Neural cell (in vitro differentiated cells): ENCODE measurements at regions not wholly inside any gene's neighbourhood (a gene's known extent, or its start where the extent isn't known, plus 50 kb on each side); places are given as distances from the start of the nearest gene placed in this dataset.

Experiments used
- small RNA-seq, 3 experiments: library from RNA; depleted of rRNA; stranded (forward); fragments of <200 nt; gene quantifications; one replicate each; pipeline ENCODE3, GENCODE V24; 2012

Small RNAs in the stretch of these regions (small RNA-seq; reads per million reads assigned to genes)
- 0 reads per million in 3 experiments for gene RNU6-867P
